Lower leg skin (tissue), 3 donors: ENCODE measurements at regions not wholly inside any gene's neighbourhood (a gene's known extent, or its start where the extent isn't known, plus 50 kb on each side); places are given as distances from the start of the nearest gene placed in this dataset.

Experiments
- CTCF ChIP-seq, 3 donors: fragments of 450-650 bp; IDR thresholded peaks; one replicate each; pipeline ENCODE4 v1.5.1; 2016; ENCODE audit warnings: antibody characterized with exemption in 3 of 3, mild to moderate bottlenecking in 3 of 3, moderate library complexity in 2 of 3
- POLR2A ChIP-seq, 2 donors: fragments of 450-650 bp; IDR thresholded peaks; one replicate each; pipeline ENCODE4 v1.6.1; 2016 to 2017; ENCODE audit warnings: antibody characterized with exemption in 2 of 2, mild to moderate bottlenecking in 1 of 2, moderate library complexity in 1 of 2

GRCh38 chr6:19983374-19983773 lies 146.2 kb downstream of the ID4 start:
- no peak for TF ChIP-seq CTCF (IDR thresholded peaks at IDR 0.05)
- no peak for TF ChIP-seq POLR2A (IDR thresholded peaks at IDR 0.05)
